ENCODE measurements at regions not wholly inside any gene's neighbourhood (a gene's known extent, or its start where the extent isn't known, plus 50 kb on each side); places are given as distances from the start of the nearest gene placed in this dataset.

- Mint-ChIP-seq H3K27ac (no peak overlapping the region), H3K36me3 (ENCODE audit: low read depth) (no peaks in the 10 kb centered on the region), H3K27me3 (no peaks in the 10 kb centered on the region), H3K4me3 (no peak overlapping the region), H3K4me1 (no peaks in the 10 kb centered on the region), H3K9me3 (no peaks in the 10 kb centered on the region)
- ATAC-seq (replicated peaks), result no peak
These were observed 250.6 kb upstream of the RAG2 start for GRCh38 chr11:36848660-36849059.

GRCh38 chr11:36840378-36840777 is 242.3 kb upstream of the RAG2 start:
- H3K27me3 Mint-ChIP-seq, result peaks cover 8% of the 10 kb centered on the region
- no peaks in the 10 kb centered on the region for H3K36me3 Mint-ChIP-seq (ENCODE audit: low read depth)
- no peak overlapping the region for H3K27ac Mint-ChIP-seq
- ATAC-seq (replicated peaks), result no peak
- no peaks in the 10 kb centered on the region for H3K4me1 Mint-ChIP-seq
- H3K4me3 Mint-ChIP-seq, result no peak overlapping the region
- H3K9me3 Mint-ChIP-seq, result no peaks in the 10 kb centered on the region

- H3K27me3 Mint-ChIP-seq, result peaks cover 8% of the 10 kb centered on the region
- H3K9me3 Mint-ChIP-seq, result no peaks in the 10 kb centered on the region
- no peak overlapping the region for H3K4me3 Mint-ChIP-seq
- no peaks in the 10 kb centered on the region for H3K4me1 Mint-ChIP-seq
- H3K36me3 Mint-ChIP-seq (ENCODE audit: low read depth), result no peaks in the 10 kb centered on the region
- H3K27ac Mint-ChIP-seq, result no peak overlapping the region
- ATAC-seq (replicated peaks), result no peak
These were observed 239.9 kb upstream of the RAG2 start for GRCh38 chr11:36837831-36838437.

- Mint-ChIP-seq H3K36me3 (ENCODE audit: low read depth) (no peaks in the 10 kb centered on the region), H3K4me3 (no peak overlapping the region), H3K27ac (no peak overlapping the region), H3K4me1 (no peaks in the 10 kb centered on the region), H3K27me3 (no peaks in the 10 kb centered on the region), H3K9me3 (no peaks in the 10 kb centered on the region)
- ATAC-seq (replicated peaks), result no peak
These were observed 227.2 kb upstream of the RAG2 start for GRCh38 chr11:36825251-36825650.

- Mint-ChIP-seq H3K36me3 (ENCODE audit: low read depth) (no peaks in the 10 kb centered on the region), H3K4me1 (no peaks in the 10 kb centered on the region), H3K4me3 (no peak overlapping the region), H3K9me3 (no peaks in the 10 kb centered on the region), H3K27ac (no peak overlapping the region), H3K27me3 (peaks cover 4% of the 10 kb centered on the region)
- no peak for ATAC-seq (replicated peaks)
These were observed 226.3 kb upstream of the RAG2 start for GRCh38 chr11:36824349-36824748.

GRCh38 chr11:36822829-36823228 is 224.8 kb upstream of the RAG2 start:
- Mint-ChIP-seq H3K4me3 (no peak overlapping the region), H3K9me3 (peaks cover 3% of the 10 kb centered on the region), H3K4me1 (no peaks in the 10 kb centered on the region), H3K27me3 (peaks cover 6% of the 10 kb centered on the region), H3K36me3 (ENCODE audit: low read depth) (no peaks in the 10 kb centered on the region), H3K27ac (no peak overlapping the region)
- no peak for ATAC-seq (replicated peaks)

GRCh38 chr11:36818410-36818809 is 220.4 kb upstream of the RAG2 start:
- Mint-ChIP-seq H3K4me3 (no peak overlapping the region), H3K27ac (no peak overlapping the region), H3K36me3 (ENCODE audit: low read depth) (no peaks in the 10 kb centered on the region), H3K9me3 (peaks cover 3% of the 10 kb centered on the region), H3K4me1 (no peaks in the 10 kb centered on the region), H3K27me3 (peaks cover 6% of the 10 kb centered on the region)
- no peak for ATAC-seq (replicated peaks)

GRCh38 chr11:36817336-36817965 is 219.4 kb upstream of the RAG2 start:
- Mint-ChIP-seq H3K27me3 (peaks cover 6% of the 10 kb centered on the region), H3K4me3 (no peak overlapping the region), H3K36me3 (ENCODE audit: low read depth) (no peaks in the 10 kb centered on the region), H3K9me3 (peaks cover 3% of the 10 kb centered on the region), H3K27ac (no peak overlapping the region), H3K4me1 (no peaks in the 10 kb centered on the region)
- peak; percentile 12 for ATAC-seq (replicated peaks)

- peaks cover 12% of the 10 kb centered on the region for H3K27me3 Mint-ChIP-seq
- H3K4me1 Mint-ChIP-seq, result no peaks in the 10 kb centered on the region
- no peak overlapping the region for H3K27ac Mint-ChIP-seq
- no peak overlapping the region for H3K4me3 Mint-ChIP-seq
- no peak for ATAC-seq (replicated peaks)
- no peaks in the 10 kb centered on the region for H3K36me3 Mint-ChIP-seq (ENCODE audit: low read depth)
- H3K9me3 Mint-ChIP-seq, result no peaks in the 10 kb centered on the region
These were observed 211.3 kb upstream of the RAG2 start for GRCh38 chr11:36809303-36809702.

GRCh38 chr11:36807871-36808270 is 209.8 kb upstream of the RAG2 start:
- Mint-ChIP-seq H3K27ac (no peak overlapping the region), H3K9me3 (no peaks in the 10 kb centered on the region), H3K4me3 (no peak overlapping the region), H3K4me1 (no peaks in the 10 kb centered on the region), H3K36me3 (ENCODE audit: low read depth) (no peaks in the 10 kb centered on the region), H3K27me3 (peaks cover 12% of the 10 kb centered on the region)
- no peak for ATAC-seq (replicated peaks)

- H3K27me3 Mint-ChIP-seq, result peaks cover 16% of the 10 kb centered on the region
- no peaks in the 10 kb centered on the region for H3K4me1 Mint-ChIP-seq
- no peaks in the 10 kb centered on the region for H3K9me3 Mint-ChIP-seq
- no peak for ATAC-seq (replicated peaks)
- H3K4me3 Mint-ChIP-seq, result no peak overlapping the region
- no peak overlapping the region for H3K27ac Mint-ChIP-seq
- no peaks in the 10 kb centered on the region for H3K36me3 Mint-ChIP-seq (ENCODE audit: low read depth)
These were observed 205.0 kb upstream of the RAG2 start for GRCh38 chr11:36803084-36803483.

- Mint-ChIP-seq H3K9me3 (no peaks in the 10 kb centered on the region), H3K27me3 (peaks cover 18% of the 10 kb centered on the region)
- no peak for ATAC-seq (replicated peaks)
These were observed 195.2 kb upstream of the RAG2 start for GRCh38 chr11:36792996-36793914.

GRCh38 chr11:36791957-36792356 is 193.9 kb upstream of the RAG2 start:
- Mint-ChIP-seq H3K27ac (no peak overlapping the region), H3K27me3 (peaks cover 19% of the 10 kb centered on the region), H3K4me3 (no peak overlapping the region), H3K36me3 (ENCODE audit: low read depth) (no peaks in the 10 kb centered on the region), H3K4me1 (no peaks in the 10 kb centered on the region), H3K9me3 (no peaks in the 10 kb centered on the region)
- no peak for ATAC-seq (replicated peaks)

More at GRCh38 chr11:36792996-36793914, 195.2 kb upstream of the RAG2 start:
- Mint-ChIP-seq H3K36me3 (ENCODE audit: low read depth) (no peaks in the 10 kb centered on the region), H3K27ac (no peak overlapping the region), H3K4me3 (no peak overlapping the region), H3K4me1 (no peaks in the 10 kb centered on the region)

GRCh38 chr11:36790526-36790925 is 192.5 kb upstream of the RAG2 start:
- Mint-ChIP-seq H3K9me3 (no peaks in the 10 kb centered on the region), H3K36me3 (ENCODE audit: low read depth) (no peaks in the 10 kb centered on the region), H3K4me1 (no peaks in the 10 kb centered on the region), H3K4me3 (no peak overlapping the region), H3K27ac (no peak overlapping the region), H3K27me3 (peaks cover 21% of the 10 kb centered on the region)
- ATAC-seq (replicated peaks), result no peak

GRCh38 chr11:36783808-36784207 is 185.8 kb upstream of the RAG2 start:
- no peak overlapping the region for H3K27ac Mint-ChIP-seq
- ATAC-seq (replicated peaks), result no peak
- no peaks in the 10 kb centered on the region for H3K36me3 Mint-ChIP-seq (ENCODE audit: low read depth)
- H3K27me3 Mint-ChIP-seq, result peaks cover 30% of the 10 kb centered on the region
- H3K4me1 Mint-ChIP-seq, result no peaks in the 10 kb centered on the region
- no peak overlapping the region for H3K4me3 Mint-ChIP-seq
- H3K9me3 Mint-ChIP-seq, result no peaks in the 10 kb centered on the region

Measured in activated T-helper 17 cell treated with anti-CD3 and anti-CD28 coated beads, Interleukin-2, amount 50 U/mL, for 72 hours (primary cell).